GM10248 (cell line): ENCODE measurements at regions not wholly inside any gene's neighbourhood (a gene's known extent, or its start where the extent isn't known, plus 50 kb on each side); places are given as distances from the start of the nearest gene placed in this dataset.

Experiments used
- CTCF ChIA-PET: fragments of 300-600 bp; sonication (Branson Sonifier 250); formaldehyde crosslinking; extraction: SDS; loops from one replicate; lab custom pipeline; 2021; ENCODE audit warnings: antibody characterized with exemption; lab: Yijun Ruan, JAX
- POLR2A ChIA-PET: fragments of 350-650 bp; sonication (Branson Sonifier 250); formaldehyde crosslinking; extraction: SDS; loops from one replicate; lab custom pipeline; 2020; ENCODE audit warnings: antibody characterized with exemption; lab: Yijun Ruan, JAX
- DNase-seq: peaks from one replicate; pipeline ENCODE4 v3.0.0; 2012; ENCODE audit errors: extremely low spot score
- CTCF ChIP-seq: IDR thresholded peaks from 2 replicates; pipeline ENCODE4 v1.5.1; 2012; ENCODE audit warnings: mild to moderate bottlenecking, low read depth; ENCODE audit errors: extremely low read depth, missing control alignments, control extremely low read depth

GRCh38 chr11:106451228-106451922 is 373.9 kb downstream of the AASDHPPT start:
- TF ChIP-seq CTCF, result no peak

DNA sequence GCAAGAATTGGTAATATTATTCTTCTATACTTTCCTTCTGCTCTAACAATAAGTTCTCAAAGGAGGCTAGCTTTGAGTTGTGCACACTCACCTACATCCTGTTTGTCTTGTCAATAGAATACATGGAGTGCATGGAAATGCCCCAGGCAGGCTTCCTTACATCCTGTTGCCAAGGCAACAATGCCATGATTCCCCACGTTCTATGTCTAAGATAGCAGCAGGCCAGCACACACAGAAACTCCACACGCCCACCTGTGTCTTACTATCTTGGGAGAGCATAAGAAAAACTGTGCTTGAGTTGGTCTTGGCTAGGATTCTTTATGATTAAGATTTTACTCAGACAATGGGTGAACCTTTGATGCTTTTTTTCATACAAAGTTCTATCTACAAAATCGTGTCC is 379.2 kb downstream of the AASDHPPT start:
- TF ChIP-seq CTCF, result no peak
- no peak for DNase-seq
- POLR2A ChIA-PET, result no interaction called here
- CTCF ChIA-PET, result interaction anchor here (1.3 kb wide), 1 partner anchor 10 kb away, joined by 3 read pairs; no protein-coding TSS in a partner anchor

More at GRCh38 chr11:106451228-106451922, 373.9 kb downstream of the AASDHPPT start:
- ChIA-PET POLR2A (no interaction called here), CTCF (interaction anchor here (1.2 kb wide), 1 partner anchor 10 kb away, joined by 4 read pairs; no protein-coding TSS in a partner anchor)
- no peak for DNase-seq

DNA sequence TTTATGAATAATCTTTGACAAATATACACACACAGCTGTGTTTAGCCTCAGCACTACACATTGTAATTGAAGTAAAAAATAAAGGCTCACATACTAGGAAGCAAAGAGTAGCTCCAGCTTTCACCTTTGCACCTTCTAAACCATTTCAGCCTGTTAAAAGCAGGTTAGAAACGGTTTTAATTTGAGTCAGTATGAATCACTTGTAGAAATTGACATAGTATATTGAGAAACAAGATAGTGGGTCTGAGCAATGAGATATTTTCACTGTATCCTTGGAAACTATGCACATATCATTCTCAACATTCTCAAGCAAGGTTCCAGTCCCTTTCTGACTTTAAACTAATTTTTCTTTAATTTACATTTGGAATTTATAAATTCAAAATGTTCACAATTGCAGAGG is 380.3 kb downstream of the AASDHPPT start:
- ChIA-PET CTCF (interaction anchor here (1.3 kb wide), 1 partner anchor 9 kb away, joined by 3 read pairs; no protein-coding TSS in a partner anchor), POLR2A (no interaction called here)
- no peak for DNase-seq
- TF ChIP-seq CTCF, result no peak

- no peak for TF ChIP-seq CTCF
- DNase-seq, result no peak
- ChIA-PET CTCF (interaction anchor here (1.1 kb wide), 1 partner anchor 15 kb away, joined by 4 read pairs; no protein-coding TSS in a partner anchor), POLR2A (no interaction called here)
Measured at GRCh38 chr11:106459135-106459534, 381.7 kb downstream of the AASDHPPT start.

- DNase-seq, result no peak
- ChIA-PET CTCF (interaction anchor here (1.2 kb wide), 1 partner anchor 10 kb away, joined by 4 read pairs; no protein-coding TSS in a partner anchor), POLR2A (no interaction called here)
- TF ChIP-seq CTCF, result no peak
Measured at GRCh38 chr11:106461148-106461691, 383.8 kb downstream of the AASDHPPT start.

GRCh38 chr11:106461839-106462545 is 384.5 kb downstream of the AASDHPPT start:
- ChIA-PET POLR2A (no interaction called here), CTCF (interaction anchor here (1.2 kb wide), 1 partner anchor 11 kb away, joined by 4 read pairs; no protein-coding TSS in a partner anchor)
- no peak for DNase-seq
- no peak for TF ChIP-seq CTCF
